Fibroblast of lung (primary cell): ENCODE measurements at regions not wholly inside any gene's neighbourhood (a gene's known extent, or its start where the extent isn't known, plus 50 kb on each side); places are given as distances from the start of the nearest gene placed in this dataset.
A peak's percentile ranks its signal among the peaks of the same experiment; 100 is the strongest.
"Not testable (repeated sequence)": the region's sequence is repeated elsewhere in the genome, so short reads cannot be mapped to it uniquely, and the experiment has no call there.

ENCODE experiments used
- CTCF ChIP-seq, 2 donors: IDR thresholded peaks in 1 of 2; conservative IDR thresholded peaks in 1 of 2; 1 replicate in 1 of 2; 2 replicates in 1 of 2; pipeline ENCODE4 v1.5.1; 2011 to 2012; ENCODE audit warnings: low read length in 2 of 2, control low read depth in 1 of 2, inconsistent platforms in 1 of 2, low read depth in 1 of 2, mild to moderate bottlenecking in 1 of 2
- EZH2 ChIP-seq: IDR thresholded peaks from 2 replicates; pipeline ENCODE4 v1.5.1; 2012; ENCODE audit warnings: low read length, control low read depth, mild to moderate bottlenecking; ENCODE audit errors: missing control alignments

GRCh38 chr22:16911340-16911739 is 86.1 kb upstream of the XKR3 start:
- peak; percentile 10 to 14 for TF ChIP-seq CTCF (conservative IDR thresholded peaks at IDR 0.05 in 1 of 2, IDR thresholded peaks at IDR 0.05 in 1 of 2; ENCODE audit: low read depth in 1 of 2, low read length in 2 of 2)
- not testable (repeated sequence) for TF ChIP-seq EZH2
